Astrocyte of the spinal cord (primary cell): ENCODE measurements at regions not wholly inside any gene's neighbourhood (a gene's known extent, or its start where the extent isn't known, plus 50 kb on each side); places are given as distances from the start of the nearest gene placed in this dataset.

Experiments
- DNase-seq: peaks from one replicate; pipeline ENCODE4 v3.0.0; 2011; ENCODE audit warnings: low read depth, low spot score
- H3K4me3 ChIP-seq: 2 replicates; pipeline ENCODE4 v1.5.1; 2011; ENCODE audit warnings: low read depth, mild to moderate bottlenecking, low read length, moderate library complexity
- in situ Hi-C: cut with HindIII; loops from 2 replicates; pipeline ENCODE4 v1.10.0; 2017; ENCODE audit warnings: low sequenced_read_pairs
- TF ChIP-seq, protein P1 (sequence below): IDR thresholded peaks from 2 replicates; pipeline ENCODE4 v1.5.1; 2012; ENCODE audit warnings: low read depth, mild to moderate bottlenecking, low read length, inconsistent platforms

GRCh38 chr5:117201001-117201400 is 626.4 kb upstream of the SEMA6A start:
- in situ Hi-C loops = no loop called here
- TF ChIP-seq, protein P1, sequence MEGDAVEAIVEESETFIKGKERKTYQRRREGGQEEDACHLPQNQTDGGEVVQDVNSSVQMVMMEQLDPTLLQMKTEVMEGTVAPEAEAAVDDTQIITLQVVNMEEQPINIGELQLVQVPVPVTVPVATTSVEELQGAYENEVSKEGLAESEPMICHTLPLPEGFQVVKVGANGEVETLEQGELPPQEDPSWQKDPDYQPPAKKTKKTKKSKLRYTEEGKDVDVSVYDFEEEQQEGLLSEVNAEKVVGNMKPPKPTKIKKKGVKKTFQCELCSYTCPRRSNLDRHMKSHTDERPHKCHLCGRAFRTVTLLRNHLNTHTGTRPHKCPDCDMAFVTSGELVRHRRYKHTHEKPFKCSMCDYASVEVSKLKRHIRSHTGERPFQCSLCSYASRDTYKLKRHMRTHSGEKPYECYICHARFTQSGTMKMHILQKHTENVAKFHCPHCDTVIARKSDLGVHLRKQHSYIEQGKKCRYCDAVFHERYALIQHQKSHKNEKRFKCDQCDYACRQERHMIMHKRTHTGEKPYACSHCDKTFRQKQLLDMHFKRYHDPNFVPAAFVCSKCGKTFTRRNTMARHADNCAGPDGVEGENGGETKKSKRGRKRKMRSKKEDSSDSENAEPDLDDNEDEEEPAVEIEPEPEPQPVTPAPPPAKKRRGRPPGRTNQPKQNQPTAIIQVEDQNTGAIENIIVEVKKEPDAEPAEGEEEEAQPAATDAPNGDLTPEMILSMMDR = no peak
- no peak overlapping the region for H3K4me3 ChIP-seq
- no peak for DNase-seq

- H3K4me3 ChIP-seq = no peak overlapping the region
- TF ChIP-seq, protein P1 = no peak
- in situ Hi-C loops = no loop called here
- DNase-seq = no peak
Measured at GRCh38 chr5:117195076-117195475, 620.5 kb upstream of the SEMA6A start.

GRCh38 chr5:117191251-117191650 is 616.6 kb upstream of the SEMA6A start:
- TF ChIP-seq, protein P1 = no peak
- in situ Hi-C loops = no loop called here
- DNase-seq = no peak
- H3K4me3 ChIP-seq = no peak overlapping the region

DNA sequence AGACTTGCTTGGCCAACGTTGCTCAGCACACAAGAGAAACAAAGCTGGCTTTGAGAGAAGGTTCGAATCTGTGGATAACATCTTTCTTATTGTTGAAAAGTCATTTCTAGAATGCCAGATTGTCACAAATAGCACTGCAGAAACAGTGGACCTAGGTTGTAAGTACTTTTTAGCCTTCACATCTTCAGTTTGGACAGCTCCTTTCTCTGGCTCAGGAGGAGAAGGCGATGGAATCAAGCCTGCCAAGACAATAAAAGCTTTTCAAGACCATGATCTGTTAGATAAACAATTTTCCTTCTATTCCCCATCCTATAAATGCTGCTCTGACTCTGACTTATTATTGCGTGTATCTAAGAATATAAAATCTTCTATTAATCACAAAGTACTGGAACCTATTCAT is 615.2 kb upstream of the SEMA6A start:
- no peak for DNase-seq
- in situ Hi-C loops = no loop called here
- TF ChIP-seq, protein P1 = no peak
- H3K4me3 ChIP-seq = no peak overlapping the region

DNA sequence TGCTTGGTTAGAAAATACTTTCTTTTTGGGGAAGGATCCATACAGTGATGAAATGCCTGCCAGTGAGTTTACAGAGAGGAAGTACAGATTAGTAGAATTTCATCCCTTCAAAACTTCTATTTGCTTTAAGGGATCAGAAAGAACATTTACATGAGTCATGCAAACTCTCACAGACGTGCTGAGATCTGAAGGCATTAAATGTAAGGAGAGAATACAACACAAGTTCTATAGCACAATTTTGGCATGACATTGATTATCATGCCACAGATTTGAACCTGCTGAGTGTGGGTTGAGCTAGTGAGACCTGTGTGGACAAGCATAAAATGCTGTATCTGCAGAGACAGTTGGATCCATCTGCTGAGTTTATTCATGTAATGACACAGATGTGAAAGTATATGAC is 613.6 kb upstream of the SEMA6A start:
- in situ Hi-C loops = no loop called here
- TF ChIP-seq, protein P1 = no peak
- H3K4me3 ChIP-seq = no peak overlapping the region
- no peak for DNase-seq

- no peak overlapping the region for H3K4me3 ChIP-seq
- in situ Hi-C loops = no loop called here
- TF ChIP-seq, protein P1 = no peak
- no peak for DNase-seq
Measured at GRCh38 chr5:117186751-117187150, 612.1 kb upstream of the SEMA6A start.

DNA sequence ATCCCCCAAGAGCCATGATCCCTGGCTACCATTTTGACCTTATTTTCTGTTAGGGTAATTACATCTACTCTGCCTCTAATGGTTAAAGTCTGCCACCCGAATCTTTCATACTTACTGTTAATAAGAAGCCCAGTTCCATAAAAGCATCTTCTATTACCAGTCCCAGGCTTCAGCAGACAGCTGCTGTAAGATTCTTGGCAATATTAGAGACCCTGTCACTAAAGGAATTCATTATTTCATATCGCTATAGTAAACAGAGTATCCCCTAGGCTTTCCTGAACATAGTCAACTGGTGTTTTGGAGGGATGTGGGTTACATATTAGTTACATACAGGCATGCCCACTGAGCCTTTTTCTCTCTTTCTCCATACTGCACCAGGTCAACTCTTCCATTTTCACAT is 608.7 kb upstream of the SEMA6A start:
- DNase-seq = no peak
- TF ChIP-seq, protein P1 = no peak
- in situ Hi-C loops = no loop called here
- no peak overlapping the region for H3K4me3 ChIP-seq
